ENCODE measurements at regions not wholly inside any gene's neighbourhood (a gene's known extent, or its start where the extent isn't known, plus 50 kb on each side); places are given as distances from the start of the nearest gene placed in this dataset.

DNA sequence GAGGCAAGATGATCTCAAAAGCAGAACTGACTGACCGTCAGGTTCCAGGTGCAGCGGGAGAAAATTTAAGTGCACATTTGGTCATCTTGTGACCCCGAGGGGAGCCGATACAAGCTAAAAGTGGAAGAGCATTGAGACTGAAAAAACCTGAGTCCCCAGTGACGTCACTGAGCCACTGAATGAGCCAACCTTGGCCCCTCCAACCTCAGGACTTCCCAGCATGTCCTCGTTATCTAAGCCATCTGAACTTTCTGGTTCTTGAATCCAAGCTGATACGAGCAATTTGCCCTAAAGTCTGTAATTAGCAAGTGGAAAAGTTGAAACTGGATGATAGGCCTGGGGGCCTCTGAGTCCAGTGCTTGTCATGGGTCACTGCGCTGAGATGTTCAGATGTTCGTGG lies 51.1 kb upstream of the ISX start:
- TF ChIP-seq, protein P1, sequence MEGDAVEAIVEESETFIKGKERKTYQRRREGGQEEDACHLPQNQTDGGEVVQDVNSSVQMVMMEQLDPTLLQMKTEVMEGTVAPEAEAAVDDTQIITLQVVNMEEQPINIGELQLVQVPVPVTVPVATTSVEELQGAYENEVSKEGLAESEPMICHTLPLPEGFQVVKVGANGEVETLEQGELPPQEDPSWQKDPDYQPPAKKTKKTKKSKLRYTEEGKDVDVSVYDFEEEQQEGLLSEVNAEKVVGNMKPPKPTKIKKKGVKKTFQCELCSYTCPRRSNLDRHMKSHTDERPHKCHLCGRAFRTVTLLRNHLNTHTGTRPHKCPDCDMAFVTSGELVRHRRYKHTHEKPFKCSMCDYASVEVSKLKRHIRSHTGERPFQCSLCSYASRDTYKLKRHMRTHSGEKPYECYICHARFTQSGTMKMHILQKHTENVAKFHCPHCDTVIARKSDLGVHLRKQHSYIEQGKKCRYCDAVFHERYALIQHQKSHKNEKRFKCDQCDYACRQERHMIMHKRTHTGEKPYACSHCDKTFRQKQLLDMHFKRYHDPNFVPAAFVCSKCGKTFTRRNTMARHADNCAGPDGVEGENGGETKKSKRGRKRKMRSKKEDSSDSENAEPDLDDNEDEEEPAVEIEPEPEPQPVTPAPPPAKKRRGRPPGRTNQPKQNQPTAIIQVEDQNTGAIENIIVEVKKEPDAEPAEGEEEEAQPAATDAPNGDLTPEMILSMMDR (IDR thresholded peaks at IDR 0.05), result no peak

All from LNCAP (cell line).